ENCODE measurements at regions not wholly inside any gene's neighbourhood (a gene's known extent, or its start where the extent isn't known, plus 50 kb on each side); places are given as distances from the start of the nearest gene placed in this dataset.
A peak's percentile ranks its signal among the peaks of the same experiment; 100 is the strongest.

GRCh38 chr1:173405834-173406233 lies 71.3 kb upstream of the PRDX6 start:
- no peak for DNase-seq

GRCh38 chr1:173406783-173407230 lies 70.3 kb upstream of the PRDX6 start:
- no peak for DNase-seq

- no peak for DNase-seq
Measured at GRCh38 chr1:173407846-173408245, 69.3 kb upstream of the PRDX6 start.

- no peak for DNase-seq
Measured at GRCh38 chr1:173408886-173409285, 68.2 kb upstream of the PRDX6 start.

- DNase-seq = no peak
Measured at GRCh38 chr1:173409613-173410012, 67.5 kb upstream of the PRDX6 start.

GRCh38 chr1:173410133-173410793 lies 66.9 kb upstream of the PRDX6 start:
- no peak for DNase-seq

- DNase-seq = no peak
Measured at GRCh38 chr1:173410794-173411236, 66.3 kb upstream of the PRDX6 start.

- no peak for DNase-seq
Measured at GRCh38 chr1:173411835-173412742, 65.0 kb upstream of the PRDX6 start.

GRCh38 chr1:173413271-173413707 lies 63.8 kb upstream of the PRDX6 start:
- no peak for DNase-seq

GRCh38 chr1:173414136-173414535 lies 63.0 kb upstream of the PRDX6 start:
- DNase-seq = no peak

GRCh38 chr1:173414539-173415226 lies 62.5 kb upstream of the PRDX6 start:
- no peak for DNase-seq

GRCh38 chr1:173415490-173415889 lies 61.6 kb upstream of the PRDX6 start:
- no peak for DNase-seq

GRCh38 chr1:173415905-173416450 lies 61.2 kb upstream of the PRDX6 start:
- no peak for DNase-seq

- DNase-seq = no peak
Measured at GRCh38 chr1:173417563-173417962, 59.6 kb upstream of the PRDX6 start.

GRCh38 chr1:173418107-173418985 lies 58.8 kb upstream of the PRDX6 start:
- no peak for DNase-seq

GRCh38 chr1:173420330-173420806 lies 56.8 kb upstream of the PRDX6 start:
- peak; percentile 55 for DNase-seq

GRCh38 chr1:173421286-173421685 lies 55.8 kb upstream of the PRDX6 start:
- DNase-seq = no peak

GRCh38 chr1:173421789-173422188 lies 55.3 kb upstream of the PRDX6 start:
- no peak for DNase-seq

- DNase-seq = no peak
Measured at GRCh38 chr1:173422456-173422976, 54.6 kb upstream of the PRDX6 start.

- DNase-seq = no peak
Measured at GRCh38 chr1:173423291-173423690, 53.8 kb upstream of the PRDX6 start.

- no peak for DNase-seq
Measured at GRCh38 chr1:173424143-173424542, 53.0 kb upstream of the PRDX6 start.

All from activated CD8-positive, alpha-beta memory T cell treated with anti-CD3 and anti-CD28 coated beads, Interleukin-2, amount 50 U/mL, for 4 hours (primary cell).